ENCODE measurements at regions not wholly inside any gene's neighbourhood (a gene's known extent, or its start where the extent isn't known, plus 50 kb on each side); places are given as distances from the start of the nearest gene placed in this dataset.

DNA sequence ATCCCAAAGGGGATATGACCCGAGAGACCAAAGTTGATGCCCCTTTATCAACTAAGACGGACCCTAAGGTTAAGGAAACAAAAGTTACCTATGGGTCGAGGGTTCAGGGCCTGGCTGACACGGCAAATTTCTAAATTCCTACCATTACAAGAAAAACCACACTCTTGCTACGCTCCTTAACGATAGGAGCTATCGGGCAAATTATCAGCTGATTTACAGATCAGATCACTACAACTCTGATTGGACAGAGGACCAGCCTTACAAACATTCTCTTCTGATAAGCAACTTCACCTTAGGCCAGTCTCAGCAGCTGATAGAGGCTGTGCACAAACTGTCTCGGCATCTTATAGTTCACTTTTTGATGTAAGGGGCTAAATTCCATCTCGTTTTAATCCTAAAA is 117.9 kb downstream of the KCTD15 start:
- ATAC-seq, result no peak
- H3K36me3 Mint-ChIP-seq, result peaks cover 6% of the 10 kb centered on the region
- ChIA-PET CTCF (interaction anchor here (1.3 kb wide), 1 partner anchor 118 kb away, joined by 5 read pairs; the partner anchor contains the start of gene KCTD15), POLR2A (interaction anchor here (1.0 kb wide), 1 partner anchor 8 kb away, joined by 3 read pairs; no protein-coding TSS in a partner anchor)
- no peak overlapping the region for H3K27ac Mint-ChIP-seq
- peaks cover 16% of the 10 kb centered on the region for H3K4me1 Mint-ChIP-seq
- no peaks in the 10 kb centered on the region for H3K27me3 Mint-ChIP-seq (ENCODE audit: low read depth)
- no peak overlapping the region for H3K4me3 Mint-ChIP-seq
- H3K9me3 Mint-ChIP-seq, result peaks cover 10% of the 10 kb centered on the region
- no peak for DNase-seq (ENCODE audit: low spot score)
- TF ChIP-seq NFE2L1 (CRISPR knock-in tag; IDR thresholded peaks at IDR 0.05) (no peak), RORB (CRISPR knock-in tag; IDR thresholded peaks at IDR 0.05) (no peak), SMAD3 (CRISPR knock-in tag; IDR thresholded peaks at IDR 0.05; ENCODE audit: borderline replicate concordance) (no peak), JUN (CRISPR knock-in tag; IDR thresholded peaks at IDR 0.05) (no peak), ELF4 (CRISPR knock-in tag; IDR thresholded peaks at IDR 0.05; ENCODE audit: low read depth) (no peak), SP1 (CRISPR knock-in tag; conservative IDR thresholded peaks at IDR 0.05) (no peak), OVOL2 (CRISPR knock-in tag; IDR thresholded peaks at IDR 0.05; ENCODE audit: borderline replicate concordance) (no peak), ZNF121 (CRISPR knock-in tag; IDR thresholded peaks at IDR 0.05) (no peak)
- TF ChIP-seq, protein P1, sequence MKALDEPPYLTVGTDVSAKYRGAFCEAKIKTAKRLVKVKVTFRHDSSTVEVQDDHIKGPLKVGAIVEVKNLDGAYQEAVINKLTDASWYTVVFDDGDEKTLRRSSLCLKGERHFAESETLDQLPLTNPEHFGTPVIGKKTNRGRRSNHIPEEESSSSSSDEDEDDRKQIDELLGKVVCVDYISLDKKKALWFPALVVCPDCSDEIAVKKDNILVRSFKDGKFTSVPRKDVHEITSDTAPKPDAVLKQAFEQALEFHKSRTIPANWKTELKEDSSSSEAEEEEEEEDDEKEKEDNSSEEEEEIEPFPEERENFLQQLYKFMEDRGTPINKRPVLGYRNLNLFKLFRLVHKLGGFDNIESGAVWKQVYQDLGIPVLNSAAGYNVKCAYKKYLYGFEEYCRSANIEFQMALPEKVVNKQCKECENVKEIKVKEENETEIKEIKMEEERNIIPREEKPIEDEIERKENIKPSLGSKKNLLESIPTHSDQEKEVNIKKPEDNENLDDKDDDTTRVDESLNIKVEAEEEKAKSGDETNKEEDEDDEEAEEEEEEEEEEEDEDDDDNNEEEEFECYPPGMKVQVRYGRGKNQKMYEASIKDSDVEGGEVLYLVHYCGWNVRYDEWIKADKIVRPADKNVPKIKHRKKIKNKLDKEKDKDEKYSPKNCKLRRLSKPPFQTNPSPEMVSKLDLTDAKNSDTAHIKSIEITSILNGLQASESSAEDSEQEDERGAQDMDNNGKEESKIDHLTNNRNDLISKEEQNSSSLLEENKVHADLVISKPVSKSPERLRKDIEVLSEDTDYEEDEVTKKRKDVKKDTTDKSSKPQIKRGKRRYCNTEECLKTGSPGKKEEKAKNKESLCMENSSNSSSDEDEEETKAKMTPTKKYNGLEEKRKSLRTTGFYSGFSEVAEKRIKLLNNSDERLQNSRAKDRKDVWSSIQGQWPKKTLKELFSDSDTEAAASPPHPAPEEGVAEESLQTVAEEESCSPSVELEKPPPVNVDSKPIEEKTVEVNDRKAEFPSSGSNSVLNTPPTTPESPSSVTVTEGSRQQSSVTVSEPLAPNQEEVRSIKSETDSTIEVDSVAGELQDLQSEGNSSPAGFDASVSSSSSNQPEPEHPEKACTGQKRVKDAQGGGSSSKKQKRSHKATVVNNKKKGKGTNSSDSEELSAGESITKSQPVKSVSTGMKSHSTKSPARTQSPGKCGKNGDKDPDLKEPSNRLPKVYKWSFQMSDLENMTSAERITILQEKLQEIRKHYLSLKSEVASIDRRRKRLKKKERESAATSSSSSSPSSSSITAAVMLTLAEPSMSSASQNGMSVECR (CRISPR knock-in tag; IDR thresholded peaks at IDR 0.05; ENCODE audit: borderline replicate concordance), result no peak
- TF ChIP-seq, protein P2, sequence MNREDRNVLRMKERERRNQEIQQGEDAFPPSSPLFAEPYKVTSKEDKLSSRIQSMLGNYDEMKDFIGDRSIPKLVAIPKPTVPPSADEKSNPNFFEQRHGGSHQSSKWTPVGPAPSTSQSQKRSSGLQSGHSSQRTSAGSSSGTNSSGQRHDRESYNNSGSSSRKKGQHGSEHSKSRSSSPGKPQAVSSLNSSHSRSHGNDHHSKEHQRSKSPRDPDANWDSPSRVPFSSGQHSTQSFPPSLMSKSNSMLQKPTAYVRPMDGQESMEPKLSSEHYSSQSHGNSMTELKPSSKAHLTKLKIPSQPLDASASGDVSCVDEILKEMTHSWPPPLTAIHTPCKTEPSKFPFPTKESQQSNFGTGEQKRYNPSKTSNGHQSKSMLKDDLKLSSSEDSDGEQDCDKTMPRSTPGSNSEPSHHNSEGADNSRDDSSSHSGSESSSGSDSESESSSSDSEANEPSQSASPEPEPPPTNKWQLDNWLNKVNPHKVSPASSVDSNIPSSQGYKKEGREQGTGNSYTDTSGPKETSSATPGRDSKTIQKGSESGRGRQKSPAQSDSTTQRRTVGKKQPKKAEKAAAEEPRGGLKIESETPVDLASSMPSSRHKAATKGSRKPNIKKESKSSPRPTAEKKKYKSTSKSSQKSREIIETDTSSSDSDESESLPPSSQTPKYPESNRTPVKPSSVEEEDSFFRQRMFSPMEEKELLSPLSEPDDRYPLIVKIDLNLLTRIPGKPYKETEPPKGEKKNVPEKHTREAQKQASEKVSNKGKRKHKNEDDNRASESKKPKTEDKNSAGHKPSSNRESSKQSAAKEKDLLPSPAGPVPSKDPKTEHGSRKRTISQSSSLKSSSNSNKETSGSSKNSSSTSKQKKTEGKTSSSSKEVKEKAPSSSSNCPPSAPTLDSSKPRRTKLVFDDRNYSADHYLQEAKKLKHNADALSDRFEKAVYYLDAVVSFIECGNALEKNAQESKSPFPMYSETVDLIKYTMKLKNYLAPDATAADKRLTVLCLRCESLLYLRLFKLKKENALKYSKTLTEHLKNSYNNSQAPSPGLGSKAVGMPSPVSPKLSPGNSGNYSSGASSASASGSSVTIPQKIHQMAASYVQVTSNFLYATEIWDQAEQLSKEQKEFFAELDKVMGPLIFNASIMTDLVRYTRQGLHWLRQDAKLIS (CRISPR knock-in tag; IDR thresholded peaks at IDR 0.05; ENCODE audit: borderline replicate concordance), result no peak
- TF ChIP-seq, protein P3, sequence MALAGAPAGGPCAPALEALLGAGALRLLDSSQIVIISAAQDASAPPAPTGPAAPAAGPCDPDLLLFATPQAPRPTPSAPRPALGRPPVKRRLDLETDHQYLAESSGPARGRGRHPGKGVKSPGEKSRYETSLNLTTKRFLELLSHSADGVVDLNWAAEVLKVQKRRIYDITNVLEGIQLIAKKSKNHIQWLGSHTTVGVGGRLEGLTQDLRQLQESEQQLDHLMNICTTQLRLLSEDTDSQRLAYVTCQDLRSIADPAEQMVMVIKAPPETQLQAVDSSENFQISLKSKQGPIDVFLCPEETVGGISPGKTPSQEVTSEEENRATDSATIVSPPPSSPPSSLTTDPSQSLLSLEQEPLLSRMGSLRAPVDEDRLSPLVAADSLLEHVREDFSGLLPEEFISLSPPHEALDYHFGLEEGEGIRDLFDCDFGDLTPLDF (CRISPR knock-in tag; IDR thresholded peaks at IDR 0.05), result no peak

DNA sequence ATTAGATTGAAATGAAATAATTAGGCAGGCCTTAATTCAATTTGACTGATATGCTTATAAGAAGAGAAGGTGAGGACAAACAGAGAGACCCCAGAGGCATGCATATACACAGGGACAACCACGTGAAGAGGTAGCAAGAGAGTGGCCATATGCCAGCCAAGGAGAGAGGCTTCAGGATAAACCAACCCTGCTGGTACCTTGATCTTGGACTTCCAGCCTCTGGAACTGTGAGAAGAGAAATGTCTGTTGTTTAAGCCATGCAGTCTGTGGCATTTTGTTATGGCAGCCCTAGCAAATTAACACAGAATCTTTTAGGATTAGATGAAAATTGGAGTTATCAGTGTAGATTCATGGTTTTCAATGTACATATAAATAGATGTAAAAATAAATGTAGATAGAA is 120.1 kb downstream of the KCTD15 start:
- Mint-ChIP-seq H3K27ac (no peak overlapping the region), H3K9me3 (peaks cover 7% of the 10 kb centered on the region), H3K27me3 (ENCODE audit: low read depth) (no peaks in the 10 kb centered on the region), H3K4me1 (peaks cover 8% of the 10 kb centered on the region; the same call in 1 of the 2 replicates), H3K36me3 (peaks cover 2% of the 10 kb centered on the region; the same call in 1 of the 2 replicates), H3K4me3 (no peak overlapping the region)
- POLR2A ChIA-PET, result no interaction called here
- ATAC-seq (no peak), DNase-seq (ENCODE audit: low spot score) (no peak)
- CTCF ChIA-PET, result interaction anchor here (1.5 kb wide), 1 partner anchor 122 kb away, joined by 3 read pairs; no protein-coding TSS in a partner anchor
- TF ChIP-seq ZNF423 (CRISPR knock-in tag; IDR thresholded peaks at IDR 0.05) (no peak), ZNF396 (CRISPR knock-in tag; IDR thresholded peaks at IDR 0.05; ENCODE audit: borderline replicate concordance) (no peak), NFATC4 (CRISPR knock-in tag; IDR thresholded peaks at IDR 0.05) (no peak), ZBTB21 (CRISPR knock-in tag; IDR thresholded peaks at IDR 0.05; ENCODE audit: borderline replicate concordance) (no peak), FOXJ3 (CRISPR knock-in tag; IDR thresholded peaks at IDR 0.05; ENCODE audit: borderline replicate concordance) (no peak), NR3C1 (CRISPR knock-in tag; conservative IDR thresholded peaks at IDR 0.05; ENCODE audit: low read depth) (no peak), EMX1 (CRISPR knock-in tag; IDR thresholded peaks at IDR 0.05) (no peak)
- TF ChIP-seq, protein P4, sequence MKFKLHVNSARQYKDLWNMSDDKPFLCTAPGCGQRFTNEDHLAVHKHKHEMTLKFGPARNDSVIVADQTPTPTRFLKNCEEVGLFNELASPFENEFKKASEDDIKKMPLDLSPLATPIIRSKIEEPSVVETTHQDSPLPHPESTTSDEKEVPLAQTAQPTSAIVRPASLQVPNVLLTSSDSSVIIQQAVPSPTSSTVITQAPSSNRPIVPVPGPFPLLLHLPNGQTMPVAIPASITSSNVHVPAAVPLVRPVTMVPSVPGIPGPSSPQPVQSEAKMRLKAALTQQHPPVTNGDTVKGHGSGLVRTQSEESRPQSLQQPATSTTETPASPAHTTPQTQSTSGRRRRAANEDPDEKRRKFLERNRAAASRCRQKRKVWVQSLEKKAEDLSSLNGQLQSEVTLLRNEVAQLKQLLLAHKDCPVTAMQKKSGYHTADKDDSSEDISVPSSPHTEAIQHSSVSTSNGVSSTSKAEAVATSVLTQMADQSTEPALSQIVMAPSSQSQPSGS (CRISPR knock-in tag; IDR thresholded peaks at IDR 0.05; ENCODE audit: borderline replicate concordance, low read depth), result no peak
- TF ChIP-seq, protein P5, sequence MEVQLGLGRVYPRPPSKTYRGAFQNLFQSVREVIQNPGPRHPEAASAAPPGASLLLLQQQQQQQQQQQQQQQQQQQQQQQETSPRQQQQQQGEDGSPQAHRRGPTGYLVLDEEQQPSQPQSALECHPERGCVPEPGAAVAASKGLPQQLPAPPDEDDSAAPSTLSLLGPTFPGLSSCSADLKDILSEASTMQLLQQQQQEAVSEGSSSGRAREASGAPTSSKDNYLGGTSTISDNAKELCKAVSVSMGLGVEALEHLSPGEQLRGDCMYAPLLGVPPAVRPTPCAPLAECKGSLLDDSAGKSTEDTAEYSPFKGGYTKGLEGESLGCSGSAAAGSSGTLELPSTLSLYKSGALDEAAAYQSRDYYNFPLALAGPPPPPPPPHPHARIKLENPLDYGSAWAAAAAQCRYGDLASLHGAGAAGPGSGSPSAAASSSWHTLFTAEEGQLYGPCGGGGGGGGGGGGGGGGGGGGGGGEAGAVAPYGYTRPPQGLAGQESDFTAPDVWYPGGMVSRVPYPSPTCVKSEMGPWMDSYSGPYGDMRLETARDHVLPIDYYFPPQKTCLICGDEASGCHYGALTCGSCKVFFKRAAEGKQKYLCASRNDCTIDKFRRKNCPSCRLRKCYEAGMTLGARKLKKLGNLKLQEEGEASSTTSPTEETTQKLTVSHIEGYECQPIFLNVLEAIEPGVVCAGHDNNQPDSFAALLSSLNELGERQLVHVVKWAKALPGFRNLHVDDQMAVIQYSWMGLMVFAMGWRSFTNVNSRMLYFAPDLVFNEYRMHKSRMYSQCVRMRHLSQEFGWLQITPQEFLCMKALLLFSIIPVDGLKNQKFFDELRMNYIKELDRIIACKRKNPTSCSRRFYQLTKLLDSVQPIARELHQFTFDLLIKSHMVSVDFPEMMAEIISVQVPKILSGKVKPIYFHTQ (CRISPR knock-in tag; IDR thresholded peaks at IDR 0.05), result no peak
- TF ChIP-seq, protein P6, sequence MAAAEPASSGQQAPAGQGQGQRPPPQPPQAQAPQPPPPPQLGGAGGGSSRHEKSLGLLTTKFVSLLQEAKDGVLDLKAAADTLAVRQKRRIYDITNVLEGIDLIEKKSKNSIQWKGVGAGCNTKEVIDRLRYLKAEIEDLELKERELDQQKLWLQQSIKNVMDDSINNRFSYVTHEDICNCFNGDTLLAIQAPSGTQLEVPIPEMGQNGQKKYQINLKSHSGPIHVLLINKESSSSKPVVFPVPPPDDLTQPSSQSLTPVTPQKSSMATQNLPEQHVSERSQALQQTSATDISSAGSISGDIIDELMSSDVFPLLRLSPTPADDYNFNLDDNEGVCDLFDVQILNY (CRISPR knock-in tag; IDR thresholded peaks at IDR 0.05), result no peak
